Gastrocnemius medialis (tissue), 4 donors: ENCODE measurements at regions not wholly inside any gene's neighbourhood (a gene's known extent, or its start where the extent isn't known, plus 50 kb on each side); places are given as distances from the start of the nearest gene placed in this dataset.
"Not testable (repeated sequence)": the region's sequence is repeated elsewhere in the genome, so short reads cannot be mapped to it uniquely, and the experiment has no call there.

ENCODE experiments used
- ATAC-seq, 2 donors: fragments of 150-250 bp; one replicate each; pipeline ENCODE4 v1.9.1; 2016
- DNase-seq, 2 donors: peaks; one replicate each; pipeline ENCODE4 v3.0.0-alpha.2; 2019
- H3K27ac ChIP-seq, 4 donors: fragments of 200-600 bp; sonication (generic); 1 replicate in 1 of 4; 2 replicates in 3 of 4; pipeline ENCODE4 v1.5.1; 2016 to 2018; ENCODE audit warnings: mild to moderate bottlenecking in 2 of 4, moderate library complexity in 1 of 4
- H3K27me3 ChIP-seq, 3 donors: fragments of 200-600 bp; sonication (generic) in 2 of 3; 1 replicate in 1 of 3; 2 replicates in 2 of 3; pipeline versions ENCODE4 v1.5.1 to v1.6.0; 2016 to 2019; ENCODE audit warnings: mild to moderate bottlenecking in 1 of 3, moderate library complexity in 1 of 3
- H3K36me3 ChIP-seq, 2 donors: fragments of 200-600 bp; sonication (generic) in 1 of 2; one replicate each; pipeline ENCODE4 v1.5.1; 2017 to 2018
- H3K4me1 ChIP-seq, 2 donors: fragments of 200-600 bp; sonication (generic) in 1 of 2; one replicate each; pipeline ENCODE4 v1.5.1; 2016 to 2017; ENCODE audit warnings: mild to moderate bottlenecking in 2 of 2
- H3K4me3 ChIP-seq, 4 donors: fragments of 200-600 bp; sonication (generic) in 3 of 4; 1 replicate in 1 of 4; 2 replicates in 3 of 4; pipeline ENCODE4 v1.5.1; 2016 to 2019; ENCODE audit warnings: mild to moderate bottlenecking in 2 of 4
- H3K9me3 ChIP-seq, 3 donors: fragments of 200-600 bp; sonication (generic) in 2 of 3; 1 replicate in 1 of 3; 2 replicates in 2 of 3; pipeline ENCODE4 v1.5.1; 2016 to 2019
- CTCF ChIP-seq, 5 experiments: fragments of 450-650 bp in 3 of 5; fragments of 200-600 bp in 2 of 5; sonication (generic) in 2 of 5; IDR thresholded peaks in 4 of 5; conservative IDR thresholded peaks in 1 of 5; 1 replicate in 4 of 5; 2 replicates in 1 of 5; pipeline ENCODE4 v1.5.1; 2016 to 2019; ENCODE audit warnings: antibody characterized with exemption in 5 of 5, mild to moderate bottlenecking in 3 of 5, moderate library complexity in 3 of 5
- POLR2A ChIP-seq, 2 donors: fragments of 450-650 bp; IDR thresholded peaks; one replicate each; pipeline ENCODE4 v1.6.1; 2017; ENCODE audit warnings: antibody characterized with exemption in 2 of 2, mild to moderate bottlenecking in 2 of 2, moderate library complexity in 2 of 2
- in situ Hi-C, 4 donors: fragments of 200-750 bp; cut with MboI; loops; one replicate each; pipeline versions ENCODE4 v1.15.0 to v1.8.0; 2017; ENCODE audit warnings: low sequenced_read_pairs in 4 of 4
- intact Hi-C: fragments of 100-400 bp; cut with DNase I; formaldehyde crosslinking; loops from one replicate; pipeline ENCODE4 v1.15.1; 2023; ENCODE audit warnings: low total_unique reads

GRCh38 chr1:238336531-238336930 is 445.8 kb upstream of the ZP4 start:
- ATAC-seq (no peak), DNase-seq (no peak)
- H3K36me3 ChIP-seq: no peaks in the 10 kb centered on the region
- no peaks in the 10 kb centered on the region for H3K27me3 ChIP-seq
- in situ Hi-C loops: no loop called here
- intact Hi-C loops: no loop called here
- no peak overlapping the region for H3K27ac ChIP-seq
- TF ChIP-seq CTCF (IDR thresholded peaks at IDR 0.05 in 4 of 5, conservative IDR thresholded peaks at IDR 0.05 in 1 of 5) (no peak), POLR2A (IDR thresholded peaks at IDR 0.05) (no peak)
- H3K4me1 ChIP-seq: no peaks in the 10 kb centered on the region
- H3K9me3 ChIP-seq: no peaks in the 10 kb centered on the region
- no peak overlapping the region for H3K4me3 ChIP-seq

GRCh38 chr1:238334170-238334569 is 443.4 kb upstream of the ZP4 start:
- H3K9me3 ChIP-seq: no peaks in the 10 kb centered on the region
- no peak for DNase-seq
- no peak overlapping the region for H3K4me3 ChIP-seq
- no peak for TF ChIP-seq POLR2A (IDR thresholded peaks at IDR 0.05)
- no peak for TF ChIP-seq CTCF (IDR thresholded peaks at IDR 0.05 in 4 of 5, conservative IDR thresholded peaks at IDR 0.05 in 1 of 5)
- intact Hi-C loops: no loop called here
- no peak for ATAC-seq
- no peaks in the 10 kb centered on the region for H3K27me3 ChIP-seq
- no peak overlapping the region for H3K27ac ChIP-seq
- no peaks in the 10 kb centered on the region for H3K36me3 ChIP-seq
- no peaks in the 10 kb centered on the region for H3K4me1 ChIP-seq
- in situ Hi-C loops: no loop called here

- Histone ChIP-seq H3K4me3 (no peak overlapping the region), H3K4me1 (no peaks in the 10 kb centered on the region), H3K9me3 (no peaks in the 10 kb centered on the region), H3K27me3 (no peaks in the 10 kb centered on the region), H3K27ac (no peak overlapping the region), H3K36me3 (no peaks in the 10 kb centered on the region)
- intact Hi-C loops (no loop called here), in situ Hi-C loops (no loop called here)
- TF ChIP-seq POLR2A (IDR thresholded peaks at IDR 0.05) (no peak), CTCF (IDR thresholded peaks at IDR 0.05 in 4 of 5, conservative IDR thresholded peaks at IDR 0.05 in 1 of 5) (no peak)
- DNase-seq: no peak
- ATAC-seq: no peak
Observed at GRCh38 chr1:238331557-238331956, 440.8 kb upstream of the ZP4 start.

- Histone ChIP-seq H3K36me3 (no peaks in the 10 kb centered on the region), H3K4me1 (no peaks in the 10 kb centered on the region), H3K27ac (no peak overlapping the region), H3K4me3 (no peak overlapping the region), H3K9me3 (no peaks in the 10 kb centered on the region), H3K27me3 (no peaks in the 10 kb centered on the region)
- ATAC-seq (no peak), DNase-seq (no peak)
- intact Hi-C loops: no loop called here
- in situ Hi-C loops: no loop called here
- TF ChIP-seq CTCF (IDR thresholded peaks at IDR 0.05 in 4 of 5, conservative IDR thresholded peaks at IDR 0.05 in 1 of 5) (no peak), POLR2A (IDR thresholded peaks at IDR 0.05) (no peak)
Observed at GRCh38 chr1:238329671-238330070, 438.9 kb upstream of the ZP4 start.

- intact Hi-C loops, H3K4me3 ChIP-seq, H3K27me3 ChIP-seq, DNase-seq, in situ Hi-C loops, H3K36me3 ChIP-seq, H3K27ac ChIP-seq, H3K9me3 ChIP-seq, H3K4me1 ChIP-seq, ATAC-seq: not testable (repeated sequence)
Observed at GRCh38 chr1:238327033-238327432, 436.3 kb upstream of the ZP4 start.

- H3K4me3 ChIP-seq, in situ Hi-C loops, H3K27ac ChIP-seq, H3K36me3 ChIP-seq, ATAC-seq, intact Hi-C loops, H3K9me3 ChIP-seq, H3K27me3 ChIP-seq, H3K4me1 ChIP-seq, DNase-seq: not testable (repeated sequence)
Observed at GRCh38 chr1:238326479-238326878, 435.8 kb upstream of the ZP4 start.
